Activated gamma-delta T cell treated with anti-CD3 and anti-CD28 coated beads, Interleukin-2, amount 50 U/mL, for 16 hours (primary cell): ENCODE measurements at regions not wholly inside any gene's neighbourhood (a gene's known extent, or its start where the extent isn't known, plus 50 kb on each side); places are given as distances from the start of the nearest gene placed in this dataset.
"Not testable (repeated sequence)": the region's sequence is repeated elsewhere in the genome, so short reads cannot be mapped to it uniquely, and the experiment has no call there.

ENCODE experiments used
- DNase-seq: peaks from one replicate; pipeline ENCODE4 v3.0.0-alpha.2; 2020; ENCODE audit warnings: low read depth

DNA sequence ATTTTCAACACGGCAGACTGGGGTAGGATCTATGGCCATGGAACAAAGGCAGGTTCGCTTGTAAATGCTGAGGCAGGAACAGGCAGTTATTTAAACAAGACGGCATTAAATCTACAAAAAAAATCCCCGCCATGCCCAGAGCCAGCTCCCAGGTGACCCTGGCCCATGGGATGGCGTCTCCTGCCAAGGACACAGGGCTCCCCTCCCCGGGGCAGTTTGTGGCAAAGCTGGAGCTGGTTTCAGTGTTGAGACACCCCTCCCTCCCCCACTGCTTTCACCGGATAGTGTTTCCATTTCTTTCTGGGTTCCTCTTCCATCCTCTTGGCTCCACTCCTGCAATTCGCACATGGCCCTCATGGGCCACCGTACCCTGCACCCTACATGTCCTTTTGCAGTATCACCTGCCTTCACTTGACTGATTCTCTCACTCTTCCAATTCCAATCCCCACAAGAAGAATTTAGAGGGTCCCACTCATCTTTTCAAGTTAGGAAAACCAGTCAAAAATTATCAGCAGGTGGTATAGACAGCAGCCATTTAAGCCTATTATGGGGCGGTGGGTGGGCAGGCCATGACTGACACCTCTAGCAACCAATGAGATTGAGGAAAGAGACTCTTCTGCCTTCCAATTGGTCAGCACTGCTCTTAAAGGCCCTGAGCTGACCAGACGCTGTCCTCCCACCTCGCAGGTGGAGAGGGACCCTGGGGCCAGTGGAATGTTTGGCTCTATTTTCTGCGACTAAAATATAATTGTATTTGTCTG is 52.0 kb downstream of the OLIG1 start:
- no peak for DNase-seq

GRCh38 chr21:33122507-33122906 is 52.6 kb downstream of the OLIG1 start:
- DNase-seq = no peak

GRCh38 chr21:33123374-33124123 is 53.6 kb downstream of the OLIG1 start:
- DNase-seq = no peak

- DNase-seq = no peak
Measured at GRCh38 chr21:33124889-33125288, 54.9 kb downstream of the OLIG1 start.

DNA sequence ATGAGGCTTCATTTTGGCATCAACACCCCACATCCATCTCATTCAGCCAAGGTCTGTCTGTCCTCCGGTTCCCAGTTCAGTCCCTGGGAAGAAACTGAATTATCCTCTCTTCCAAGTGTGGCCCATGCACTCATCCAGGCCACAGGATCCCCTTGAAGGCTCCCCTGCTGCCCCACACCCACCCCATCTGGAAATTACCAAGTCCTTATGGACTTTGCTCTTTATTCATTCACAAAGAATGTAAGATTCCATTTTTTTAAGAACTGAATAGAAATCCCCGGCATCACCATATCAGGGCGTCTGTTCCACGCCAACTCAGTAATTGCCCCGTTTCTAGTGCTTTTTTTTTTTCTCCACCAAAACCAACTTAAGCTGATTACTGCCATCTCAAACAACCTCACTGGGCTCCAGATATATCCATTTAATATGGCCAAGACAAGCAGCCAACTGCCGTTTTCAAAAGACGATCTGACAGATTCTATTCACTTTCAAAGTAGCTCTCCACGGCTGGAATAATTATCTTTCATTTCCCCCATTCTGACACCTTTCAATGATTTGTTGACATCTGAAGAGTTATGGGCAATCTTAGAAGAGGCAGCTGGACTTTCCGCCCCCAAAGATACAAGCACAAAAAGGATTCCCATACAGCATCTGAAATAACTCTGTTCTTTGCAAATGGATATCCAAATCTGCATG is 55.9 kb downstream of the OLIG1 start:
- no peak for DNase-seq

DNA sequence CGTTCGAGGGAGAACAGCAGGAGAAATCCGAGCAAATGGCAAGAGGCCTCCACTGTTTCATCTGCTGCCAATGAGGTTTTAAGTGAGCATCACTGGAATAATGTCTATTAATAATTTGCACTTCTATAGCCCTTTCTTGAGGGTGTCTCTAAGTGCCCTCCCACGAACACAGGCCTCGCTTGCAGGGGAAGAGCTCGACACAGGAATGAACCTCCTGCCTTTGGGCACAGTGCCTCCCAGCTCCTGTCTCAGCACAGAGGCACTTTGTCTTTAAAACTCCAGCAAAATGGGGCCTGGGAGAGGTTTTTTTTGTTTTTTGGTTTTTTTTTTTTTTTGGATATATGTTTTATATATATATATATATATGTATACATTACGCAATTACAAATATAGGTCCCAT is 56.6 kb downstream of the OLIG1 start:
- DNase-seq = no peak

GRCh38 chr21:33127154-33127867 is 57.4 kb downstream of the OLIG1 start:
- peak; percentile 24 for DNase-seq

DNA sequence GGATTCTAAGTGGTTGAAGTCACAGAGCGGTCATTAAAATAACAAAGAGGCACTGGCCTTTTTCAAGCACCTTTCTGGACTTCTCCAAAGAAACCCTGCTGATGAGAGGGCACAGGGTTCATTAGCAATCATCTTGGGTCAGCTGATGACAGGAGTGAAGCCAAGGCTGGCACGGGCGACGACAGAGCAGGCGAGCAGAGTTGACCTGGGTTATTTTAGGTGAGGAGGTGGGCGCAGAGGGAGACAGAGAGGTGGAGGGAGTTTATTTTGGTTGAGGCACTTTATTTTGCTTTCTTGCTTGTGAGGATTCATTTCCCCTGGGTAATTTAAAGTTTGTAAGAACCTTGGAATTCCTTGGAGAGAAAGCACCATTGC is 57.9 kb downstream of the OLIG1 start:
- DNase-seq = no peak

- no peak for DNase-seq
Measured at GRCh38 chr21:33128538-33128937, 58.6 kb downstream of the OLIG1 start.

DNA sequence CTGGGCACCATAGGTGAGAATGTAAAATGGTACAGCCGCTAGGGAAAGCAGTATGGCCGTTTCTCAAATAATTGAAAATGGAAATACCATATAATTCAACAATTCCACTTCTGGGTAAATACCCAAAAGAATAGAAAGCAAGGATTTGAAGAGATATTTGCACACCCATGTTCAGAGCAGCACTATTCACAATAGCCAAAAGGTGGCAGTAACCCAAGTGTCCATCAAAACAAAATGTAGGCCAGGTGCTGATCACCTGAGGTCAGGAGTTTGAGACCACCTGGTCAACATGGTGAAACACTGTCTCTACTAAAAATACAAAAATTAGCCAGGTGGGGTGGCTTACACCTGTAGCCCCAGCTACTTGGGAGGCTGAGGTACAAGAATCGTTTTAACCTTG is 62.1 kb downstream of the OLIG1 start:
- DNase-seq = no peak

- DNase-seq = no peak
Measured at GRCh38 chr21:33133892-33134291, 64.0 kb downstream of the OLIG1 start.

DNA sequence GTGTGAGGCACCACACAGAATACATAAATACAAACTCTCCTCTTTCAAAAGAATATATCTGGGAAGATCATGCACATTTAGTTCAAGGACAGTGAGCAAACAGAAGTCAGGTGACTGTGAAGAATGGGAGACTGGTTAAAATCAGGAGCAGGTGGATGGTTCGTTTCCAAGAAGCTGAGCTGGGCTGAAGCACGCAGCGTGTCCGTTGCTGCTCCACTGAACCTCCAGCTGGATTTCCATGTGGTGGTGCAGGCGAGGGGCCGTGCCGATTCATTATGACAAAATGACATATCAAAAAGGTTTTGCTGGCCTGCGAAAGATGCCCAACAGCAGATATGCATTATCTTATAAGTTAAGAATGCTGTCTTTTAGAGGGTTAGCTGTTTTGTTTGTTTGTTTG is 66.0 kb downstream of the OLIG1 start:
- DNase-seq = no peak

- no peak for DNase-seq
Measured at GRCh38 chr21:33136847-33137502, 67.0 kb downstream of the OLIG1 start.

DNA sequence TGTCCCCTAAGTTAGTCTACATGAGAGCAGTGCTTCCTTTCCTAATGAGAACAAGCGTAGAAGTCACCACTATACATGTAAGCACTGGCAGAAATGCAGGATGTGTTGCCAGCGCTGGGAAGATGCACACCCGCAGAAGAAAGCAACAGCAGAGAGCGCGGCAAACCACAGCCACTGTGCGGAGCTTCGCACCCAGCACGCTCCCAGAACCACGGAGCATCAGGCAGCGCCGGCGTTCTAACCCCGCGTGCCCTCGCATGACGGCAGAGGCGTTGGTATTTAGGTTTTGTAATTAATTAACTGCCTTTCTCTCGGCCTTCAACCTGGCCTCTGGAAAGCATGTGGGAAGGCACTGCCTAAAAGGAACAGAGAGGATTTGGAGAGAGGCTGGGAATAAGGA is 69.1 kb downstream of the OLIG1 start:
- no peak for DNase-seq

GRCh38 chr21:33140288-33140687 is 70.3 kb downstream of the OLIG1 start:
- DNase-seq = no peak

GRCh38 chr21:33146467-33146866 is 76.5 kb downstream of the OLIG1 start:
- no peak for DNase-seq

GRCh38 chr21:33149181-33149580 is 79.2 kb downstream of the OLIG1 start:
- DNase-seq = no peak

DNA sequence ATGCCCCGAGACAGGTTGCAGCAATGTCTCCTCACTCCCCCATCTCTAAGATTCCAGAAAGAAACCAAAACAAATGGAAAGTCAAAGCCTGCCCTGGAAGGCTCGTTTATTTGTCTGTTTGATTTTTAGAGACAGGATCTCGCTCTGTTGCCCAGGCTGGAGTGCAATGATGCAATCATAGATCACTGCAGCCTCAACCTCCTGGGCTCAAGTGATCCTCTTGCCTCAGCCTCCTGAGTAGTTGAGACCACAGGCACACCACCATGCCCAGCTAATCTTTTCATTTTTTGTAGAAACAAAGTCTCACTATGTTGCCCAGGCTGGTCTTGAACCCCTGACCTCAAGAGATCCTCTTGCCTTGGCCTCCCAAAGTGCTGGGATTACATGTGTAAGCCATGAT is 78.8 kb upstream of the IFNAR2 start:
- not testable (repeated sequence) for DNase-seq

- DNase-seq = no peak
Measured at GRCh38 chr21:33151941-33152731, 77.6 kb upstream of the IFNAR2 start.

DNA sequence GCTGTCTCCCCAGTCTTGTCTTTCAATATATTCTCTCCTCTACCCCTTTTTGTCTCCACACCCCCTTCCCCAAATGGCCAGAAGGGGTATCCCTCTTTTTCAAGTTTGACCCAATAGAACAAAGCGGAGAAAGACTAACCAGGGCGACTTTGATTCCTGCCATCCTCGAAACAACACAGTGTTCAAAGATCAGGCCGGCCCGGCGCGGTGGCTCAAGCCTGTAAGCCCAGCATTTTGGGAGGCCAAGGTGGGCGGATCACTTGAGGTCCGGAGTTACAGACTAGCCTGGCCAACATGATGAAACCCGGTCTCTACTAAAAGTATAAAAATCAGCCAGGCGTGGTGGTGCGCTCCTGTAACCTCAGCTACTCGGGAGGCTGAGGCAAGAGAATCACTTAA is 77.0 kb upstream of the IFNAR2 start:
- no peak for DNase-seq

DNA sequence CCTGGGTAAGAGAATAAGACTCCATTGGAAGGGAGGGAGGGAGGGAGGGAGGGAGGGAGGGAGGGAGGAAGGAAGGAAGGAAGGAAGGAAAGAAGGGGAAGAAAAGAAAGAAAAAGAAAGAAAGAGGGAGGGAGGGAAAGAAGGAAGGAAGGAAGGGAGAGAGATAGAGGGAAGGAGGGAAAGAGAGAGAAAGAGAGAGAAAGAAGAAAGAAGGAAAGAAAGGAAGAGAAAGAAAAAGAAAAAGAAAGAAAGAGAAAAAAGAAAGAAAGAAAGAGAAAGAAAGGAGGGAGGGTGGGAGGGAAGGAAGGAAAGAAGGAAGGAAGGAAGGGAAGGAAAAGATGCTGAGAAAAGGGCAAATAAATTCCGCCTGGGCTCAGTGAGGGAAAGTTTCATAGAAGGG is 74.7 kb upstream of the IFNAR2 start:
- no peak for DNase-seq
